WTC11 (cell line): ENCODE measurements at regions not wholly inside any gene's neighbourhood (a gene's known extent, or its start where the extent isn't known, plus 50 kb on each side); places are given as distances from the start of the nearest gene placed in this dataset.

Source experiments
- FOXJ3 ChIP-seq: sonication (generic); formaldehyde crosslinking; IDR thresholded peaks from 2 replicates; pipeline ENCODE4 v1.9.0; 2021; ENCODE audit warnings: missing genetic modification reagents, mild to moderate bottlenecking, borderline replicate concordance
- TF ChIP-seq, protein P1 (sequence below): fragments of 200-600 bp; IDR thresholded peaks from 2 replicates; pipeline ENCODE4 v1.8.0; 2022; ENCODE audit warnings: antibody characterized with exemption
- TF ChIP-seq, protein P2 (sequence below): sonication (generic); formaldehyde crosslinking; IDR thresholded peaks from 2 replicates; pipeline ENCODE4 v1.8.0; 2023; ENCODE audit warnings: missing genetic modification reagents

GRCh38 chr11:24155792-24156191 is 341.1 kb upstream of the LUZP2 start:
- no peak for TF ChIP-seq FOXJ3 (CRISPR knock-in tag)
- TF ChIP-seq, protein P1, sequence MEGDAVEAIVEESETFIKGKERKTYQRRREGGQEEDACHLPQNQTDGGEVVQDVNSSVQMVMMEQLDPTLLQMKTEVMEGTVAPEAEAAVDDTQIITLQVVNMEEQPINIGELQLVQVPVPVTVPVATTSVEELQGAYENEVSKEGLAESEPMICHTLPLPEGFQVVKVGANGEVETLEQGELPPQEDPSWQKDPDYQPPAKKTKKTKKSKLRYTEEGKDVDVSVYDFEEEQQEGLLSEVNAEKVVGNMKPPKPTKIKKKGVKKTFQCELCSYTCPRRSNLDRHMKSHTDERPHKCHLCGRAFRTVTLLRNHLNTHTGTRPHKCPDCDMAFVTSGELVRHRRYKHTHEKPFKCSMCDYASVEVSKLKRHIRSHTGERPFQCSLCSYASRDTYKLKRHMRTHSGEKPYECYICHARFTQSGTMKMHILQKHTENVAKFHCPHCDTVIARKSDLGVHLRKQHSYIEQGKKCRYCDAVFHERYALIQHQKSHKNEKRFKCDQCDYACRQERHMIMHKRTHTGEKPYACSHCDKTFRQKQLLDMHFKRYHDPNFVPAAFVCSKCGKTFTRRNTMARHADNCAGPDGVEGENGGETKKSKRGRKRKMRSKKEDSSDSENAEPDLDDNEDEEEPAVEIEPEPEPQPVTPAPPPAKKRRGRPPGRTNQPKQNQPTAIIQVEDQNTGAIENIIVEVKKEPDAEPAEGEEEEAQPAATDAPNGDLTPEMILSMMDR, result no peak
- TF ChIP-seq, protein P2, sequence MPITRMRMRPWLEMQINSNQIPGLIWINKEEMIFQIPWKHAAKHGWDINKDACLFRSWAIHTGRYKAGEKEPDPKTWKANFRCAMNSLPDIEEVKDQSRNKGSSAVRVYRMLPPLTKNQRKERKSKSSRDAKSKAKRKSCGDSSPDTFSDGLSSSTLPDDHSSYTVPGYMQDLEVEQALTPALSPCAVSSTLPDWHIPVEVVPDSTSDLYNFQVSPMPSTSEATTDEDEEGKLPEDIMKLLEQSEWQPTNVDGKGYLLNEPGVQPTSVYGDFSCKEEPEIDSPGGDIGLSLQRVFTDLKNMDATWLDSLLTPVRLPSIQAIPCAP (CRISPR knock-in tag), result no peak
